Endothelial cell of umbilical vein (primary cell): ENCODE measurements at regions not wholly inside any gene's neighbourhood (a gene's known extent, or its start where the extent isn't known, plus 50 kb on each side); places are given as distances from the start of the nearest gene placed in this dataset.
A peak's percentile ranks its signal among the peaks of the same experiment; 100 is the strongest.

Source experiments
- BruUV-seq: library from RNA; stranded (reverse); fragments of 400-500 nt; replicated peaks from 2 replicates; lab custom pipeline; 2021; lab: Mats Ljungman, UMichigan
- CTCF ChIA-PET: fragments of 300-600, 350-600 bp; sonication (Branson Sonifier 250); formaldehyde crosslinking; loops from one replicate; lab custom pipeline; 2021; ENCODE audit warnings: antibody characterized with exemption, inconsistent platforms; lab: Charles Lee
- POLR2A ChIA-PET: fragments of 300-600, 350-600 bp; sonication (Branson Sonifier 250); formaldehyde crosslinking; loops from one replicate; lab custom pipeline; 2021; ENCODE audit warnings: antibody characterized with exemption, inconsistent platforms; lab: Charles Lee
- DNase-seq: peaks from one replicate; pipeline ENCODE4 v3.0.0-alpha.2; 2011; ENCODE audit warnings: low read depth, low spot score
- FAIRE-seq: peaks from 2 replicates; lab custom pipeline; 2011; peaks lifted over from hg19 to GRCh38; lab: Jason Lieb, UNC
- H2AFZ ChIP-seq: 2 replicates; pipeline ENCODE4 v1.6.0; 2012; ENCODE audit warnings: low read depth, low read length, control low read depth, inconsistent platforms
- H3K27ac ChIP-seq: 2 replicates; pipeline ENCODE4 v1.5.1; 2011; ENCODE audit warnings: low read depth, mild to moderate bottlenecking, control low read depth, low read length, moderate library complexity; ENCODE audit not compliant: insufficient read depth
- H3K27me3 ChIP-seq, 2 experiments: 2 replicates each; pipeline versions ENCODE4 v1.6.0 to v1.6.1; 2011; ENCODE audit warnings: low read length in 2 of 2, mixed read lengths in 1 of 2; ENCODE audit not compliant: control insufficient read depth in 2 of 2, insufficient read depth in 2 of 2
- H3K36me3 ChIP-seq, 2 experiments: 2 replicates in 1 of 2; 3 replicates in 1 of 2; pipeline ENCODE4 v1.5.1; 2011; ENCODE audit warnings: low read length in 2 of 2, mild to moderate bottlenecking in 1 of 2, moderate library complexity in 1 of 2; ENCODE audit not compliant: control insufficient read depth in 2 of 2, insufficient read depth in 2 of 2; ENCODE audit errors: extremely low read depth in 1 of 2
- H3K4me1 ChIP-seq: 3 replicates; pipeline ENCODE4 v1.5.1; 2011; ENCODE audit warnings: mild to moderate bottlenecking, low read length; ENCODE audit not compliant: control insufficient read depth, insufficient read depth; ENCODE audit errors: extremely low read depth
- H3K4me2 ChIP-seq: 2 replicates; pipeline ENCODE4 v1.6.1; 2011; ENCODE audit warnings: low read length, control low read depth, mixed read lengths; ENCODE audit not compliant: insufficient read depth
- H3K4me3 ChIP-seq, 3 experiments: fragments of 200-600 bp in 1 of 3; sonication (generic), shearing (Covaris generic) in 1 of 3; replicated peaks in 1 of 3; 2 replicates each; pipeline ENCODE4 v1.5.1; 2011 to 2016; ENCODE audit warnings: control low read depth in 3 of 3, low read length in 3 of 3, mild to moderate bottlenecking in 2 of 3, inconsistent platforms in 1 of 3, low read depth in 1 of 3, moderate library complexity in 1 of 3; ENCODE audit not compliant: insufficient read depth in 1 of 3
- H3K79me2 ChIP-seq: 2 replicates; pipeline ENCODE4 v1.6.0; 2012; ENCODE audit warnings: low read length, inconsistent platforms; ENCODE audit not compliant: control insufficient read depth, insufficient read depth
- H3K9ac ChIP-seq: replicated peaks from 2 replicates; pipeline ENCODE3; 2011; ENCODE audit warnings: low read length, control low read depth; ENCODE audit not compliant: insufficient read depth; ENCODE audit errors: extremely low read depth
- H3K9me1 ChIP-seq: replicated peaks from 3 replicates; pipeline ENCODE4 v1.6.0; 2011; ENCODE audit warnings: mild to moderate bottlenecking, low read length; ENCODE audit not compliant: control insufficient read depth, insufficient read depth; ENCODE audit errors: extremely low read depth
- H3K9me3 ChIP-seq: replicated peaks from 2 replicates; pipeline ENCODE4 v1.5.1; 2012; ENCODE audit warnings: low read length, inconsistent platforms; ENCODE audit not compliant: control insufficient read depth, insufficient read depth
- H4K20me1 ChIP-seq: replicated peaks from 2 replicates; pipeline ENCODE3; 2011; ENCODE audit warnings: mild to moderate bottlenecking, low read length; ENCODE audit not compliant: control insufficient read depth, insufficient read depth; ENCODE audit errors: extremely low read depth
- EZH2 ChIP-seq: IDR thresholded peaks from 2 replicates; pipeline ENCODE4 v1.6.1; 2012; ENCODE audit warnings: borderline replicate concordance, low read depth, mild to moderate bottlenecking, moderate library complexity, low read length, inconsistent platforms; ENCODE audit not compliant: severe bottlenecking
- FOS ChIP-seq: IDR thresholded peaks from 2 replicates; pipeline ENCODE4 v1.6.1; 2011; ENCODE audit warnings: mild to moderate bottlenecking, low read length, moderate library complexity, borderline replicate concordance; ENCODE audit not compliant: insufficient read depth
- GATA2 ChIP-seq: IDR thresholded peaks from 2 replicates; pipeline ENCODE4 v1.7.0; 2011; ENCODE audit warnings: low read depth, mild to moderate bottlenecking, moderate library complexity, mixed read lengths, low read length; ENCODE audit not compliant: insufficient read length, insufficient read depth
- JUN ChIP-seq: IDR thresholded peaks from 2 replicates; pipeline ENCODE4 v1.6.1; 2011; ENCODE audit warnings: borderline replicate concordance, low read depth; ENCODE audit not compliant: insufficient read length, insufficient read depth
- MAX ChIP-seq: IDR thresholded peaks from 2 replicates; pipeline ENCODE4 v1.6.1; 2011; ENCODE audit not compliant: insufficient read depth, insufficient read length
- MYC ChIP-seq: IDR thresholded peaks from one replicate; pipeline ENCODE4 v1.6.1; 2011; ENCODE audit warnings: mild to moderate bottlenecking, low read depth, low read length
- POLR2A ChIP-seq: IDR thresholded peaks from 2 replicates; pipeline ENCODE4 v1.6.1; 2012; ENCODE audit warnings: low read depth, mild to moderate bottlenecking, control low read depth, low read length
- POLR2AphosphoS5 ChIP-seq: IDR thresholded peaks from 2 replicates; pipeline ENCODE4 v1.6.1; 2012; ENCODE audit warnings: low read depth, mild to moderate bottlenecking, control low read depth, low read length, moderate library complexity; ENCODE audit not compliant: insufficient read depth
- dilution Hi-C: fragments of 300-500 bp; cut with MboI; formaldehyde crosslinking; loops from one replicate; pipeline ENCODE4 v1.15.0; 2019; ENCODE audit warnings: low sequenced_read_pairs; ENCODE audit not compliant: extremely low pct_ligation_motif_present
- intact Hi-C: fragments of 100-400 bp; cut with micrococcal nuclease; formaldehyde crosslinking; loops from one replicate; pipeline ENCODE4 v1.10.0; 2022
- TF ChIP-seq, protein P1 (sequence below), 2 donors: IDR thresholded peaks; 1 replicate in 1 of 2; 2 replicates in 1 of 2; pipeline ENCODE4 v1.5.1; 2011; ENCODE audit warnings: low read length in 2 of 2, mild to moderate bottlenecking in 2 of 2, moderate library complexity in 2 of 2, control low read depth in 1 of 2, inconsistent platforms in 1 of 2, low read depth in 1 of 2; ENCODE audit not compliant: insufficient read depth in 1 of 2; ENCODE audit errors: extremely low read depth in 1 of 2

- BruUV-seq: no TSS peak
Observed at GRCh38 chr1:172915271-172915670, 135.5 kb downstream of the TNFSF18 start.

More at GRCh38 chr1:172915271-172915670, 135.5 kb downstream of the TNFSF18 start:
- intact Hi-C loops (loop anchor here (10.0 kb wide), 1 partner anchor 560 kb away; the partner anchor contains the start of gene PRDX6), dilution Hi-C loops (no loop called here)
- Histone ChIP-seq H2AFZ (no peak overlapping the region), H3K9ac (no peak overlapping the region), H3K79me2 (no peaks in the 10 kb centered on the region), H3K9me1 (no peaks in the 10 kb centered on the region), H3K4me1 (peaks cover 70% of the 10 kb centered on the region), H4K20me1 (no peaks in the 10 kb centered on the region), H3K9me3 (peaks cover 3% of the 10 kb centered on the region), H3K36me3 (no peaks in the 10 kb centered on the region), H3K4me2 (no peak overlapping the region), H3K27ac (peak overlapping the region; percentile 62), H3K27me3 (no peaks in the 10 kb centered on the region), H3K4me3 (no peak overlapping the region)
- ChIA-PET CTCF (no interaction called here), POLR2A (no interaction called here)
- no peak for TF ChIP-seq GATA2
- no peak for TF ChIP-seq FOS
- TF ChIP-seq POLR2A: no peak
- no peak for TF ChIP-seq POLR2AphosphoS5
- TF ChIP-seq JUN: no peak
- TF ChIP-seq EZH2: no peak
- no peak for TF ChIP-seq MYC
- TF ChIP-seq, protein P1, sequence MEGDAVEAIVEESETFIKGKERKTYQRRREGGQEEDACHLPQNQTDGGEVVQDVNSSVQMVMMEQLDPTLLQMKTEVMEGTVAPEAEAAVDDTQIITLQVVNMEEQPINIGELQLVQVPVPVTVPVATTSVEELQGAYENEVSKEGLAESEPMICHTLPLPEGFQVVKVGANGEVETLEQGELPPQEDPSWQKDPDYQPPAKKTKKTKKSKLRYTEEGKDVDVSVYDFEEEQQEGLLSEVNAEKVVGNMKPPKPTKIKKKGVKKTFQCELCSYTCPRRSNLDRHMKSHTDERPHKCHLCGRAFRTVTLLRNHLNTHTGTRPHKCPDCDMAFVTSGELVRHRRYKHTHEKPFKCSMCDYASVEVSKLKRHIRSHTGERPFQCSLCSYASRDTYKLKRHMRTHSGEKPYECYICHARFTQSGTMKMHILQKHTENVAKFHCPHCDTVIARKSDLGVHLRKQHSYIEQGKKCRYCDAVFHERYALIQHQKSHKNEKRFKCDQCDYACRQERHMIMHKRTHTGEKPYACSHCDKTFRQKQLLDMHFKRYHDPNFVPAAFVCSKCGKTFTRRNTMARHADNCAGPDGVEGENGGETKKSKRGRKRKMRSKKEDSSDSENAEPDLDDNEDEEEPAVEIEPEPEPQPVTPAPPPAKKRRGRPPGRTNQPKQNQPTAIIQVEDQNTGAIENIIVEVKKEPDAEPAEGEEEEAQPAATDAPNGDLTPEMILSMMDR (IDR thresholded peaks at IDR 0.05; ENCODE audit: extremely low read depth in 1 of 2, insufficient read depth in 1 of 2, low read depth in 1 of 2, low read length in 2 of 2): no peak
- TF ChIP-seq MAX: no peak
- FAIRE-seq (no peak), DNase-seq (no peak)
